Peyer's patch (tissue), 4 donors: ENCODE measurements at regions not wholly inside any gene's neighbourhood (a gene's known extent, or its start where the extent isn't known, plus 50 kb on each side); places are given as distances from the start of the nearest gene placed in this dataset.
A peak's percentile ranks its signal among the peaks of the same experiment; 100 is the strongest.

Source experiments
- DNase-seq, 3 donors: peaks; one replicate each; pipeline ENCODE4 v3.0.0-alpha.2; 2017 to 2019
- H3K27ac ChIP-seq, 4 donors: fragments of 200-600 bp; sonication (generic); one replicate each; pipeline ENCODE4 v1.5.1; 2016 to 2019
- H3K27me3 ChIP-seq, 2 donors: fragments of 200-600 bp; sonication (generic); one replicate each; pipeline ENCODE4 v1.5.1; 2019
- H3K36me3 ChIP-seq, 3 donors: fragments of 200-600 bp; sonication (generic); one replicate each; pipeline ENCODE4 v1.5.1; 2016 to 2019
- H3K4me1 ChIP-seq, 4 donors: fragments of 200-600 bp; sonication (generic); one replicate each; pipeline ENCODE4 v1.5.1; 2016 to 2019
- H3K4me3 ChIP-seq, 4 donors: fragments of 200-600 bp; sonication (generic); 1 replicate in 3 of 4; 2 replicates in 1 of 4; pipeline ENCODE4 v1.5.1; 2016 to 2019; ENCODE audit warnings: mild to moderate bottlenecking in 1 of 4
- H3K9me3 ChIP-seq, 4 donors: fragments of 200-600 bp; sonication (generic); one replicate each; pipeline ENCODE4 v1.5.1; 2016 to 2019; ENCODE audit warnings: mild to moderate bottlenecking in 1 of 4
- POLR2A ChIP-seq, 2 donors: fragments of 450-650 bp; IDR thresholded peaks; one replicate each; pipeline ENCODE4 v1.5.1; 2017; ENCODE audit warnings: antibody characterized with exemption in 2 of 2, mild to moderate bottlenecking in 2 of 2, moderate library complexity in 2 of 2
- TF ChIP-seq, protein P1 (sequence below), 6 experiments: fragments of 450-650 bp in 4 of 6; fragments of 200-600 bp in 2 of 6; sonication (generic) in 1 of 6; IDR thresholded peaks; one replicate each; pipeline ENCODE4 v1.5.1; 2017 to 2019; ENCODE audit warnings: antibody characterized with exemption in 6 of 6, mild to moderate bottlenecking in 3 of 6, moderate library complexity in 1 of 6

DNA sequence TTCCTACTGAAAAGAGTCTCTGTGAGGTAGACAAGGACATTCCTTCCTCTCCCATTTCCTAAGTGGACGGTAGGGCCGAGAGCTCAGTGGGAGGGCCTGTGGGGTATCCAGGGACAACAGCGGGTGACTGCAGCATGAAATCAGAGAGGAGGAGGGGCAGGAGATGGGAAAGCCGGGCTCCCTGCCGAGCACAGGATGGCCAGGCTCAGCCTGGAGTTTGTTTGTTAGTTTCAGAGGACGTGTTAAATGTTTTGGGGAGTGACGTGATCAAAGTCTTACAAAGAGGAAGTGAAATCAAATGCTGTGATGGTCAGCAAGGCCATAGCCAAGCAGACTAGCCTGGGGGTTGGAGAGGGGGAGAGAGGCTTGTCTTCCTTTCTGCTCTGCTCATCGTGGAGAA lies 152.7 kb downstream of the ADAMTS15 start:
- Histone ChIP-seq H3K4me1 (peaks cover 0 to 9% (median 0%) of the 10 kb centered on the region in 4 donors), H3K9me3 (no peaks in the 10 kb centered on the region), H3K27me3 (no peaks in the 10 kb centered on the region), H3K27ac (peak overlapping the region in 2 of 4 donors; percentile 34 to 55), H3K4me3 (no peak overlapping the region), H3K36me3 (no peaks in the 10 kb centered on the region)
- no peak for TF ChIP-seq POLR2A (IDR thresholded peaks at IDR 0.05)
- TF ChIP-seq, protein P1, sequence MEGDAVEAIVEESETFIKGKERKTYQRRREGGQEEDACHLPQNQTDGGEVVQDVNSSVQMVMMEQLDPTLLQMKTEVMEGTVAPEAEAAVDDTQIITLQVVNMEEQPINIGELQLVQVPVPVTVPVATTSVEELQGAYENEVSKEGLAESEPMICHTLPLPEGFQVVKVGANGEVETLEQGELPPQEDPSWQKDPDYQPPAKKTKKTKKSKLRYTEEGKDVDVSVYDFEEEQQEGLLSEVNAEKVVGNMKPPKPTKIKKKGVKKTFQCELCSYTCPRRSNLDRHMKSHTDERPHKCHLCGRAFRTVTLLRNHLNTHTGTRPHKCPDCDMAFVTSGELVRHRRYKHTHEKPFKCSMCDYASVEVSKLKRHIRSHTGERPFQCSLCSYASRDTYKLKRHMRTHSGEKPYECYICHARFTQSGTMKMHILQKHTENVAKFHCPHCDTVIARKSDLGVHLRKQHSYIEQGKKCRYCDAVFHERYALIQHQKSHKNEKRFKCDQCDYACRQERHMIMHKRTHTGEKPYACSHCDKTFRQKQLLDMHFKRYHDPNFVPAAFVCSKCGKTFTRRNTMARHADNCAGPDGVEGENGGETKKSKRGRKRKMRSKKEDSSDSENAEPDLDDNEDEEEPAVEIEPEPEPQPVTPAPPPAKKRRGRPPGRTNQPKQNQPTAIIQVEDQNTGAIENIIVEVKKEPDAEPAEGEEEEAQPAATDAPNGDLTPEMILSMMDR (IDR thresholded peaks at IDR 0.05), result no peak
- peak in 2 of 3 donors; percentile 17 to 79 for DNase-seq

DNA sequence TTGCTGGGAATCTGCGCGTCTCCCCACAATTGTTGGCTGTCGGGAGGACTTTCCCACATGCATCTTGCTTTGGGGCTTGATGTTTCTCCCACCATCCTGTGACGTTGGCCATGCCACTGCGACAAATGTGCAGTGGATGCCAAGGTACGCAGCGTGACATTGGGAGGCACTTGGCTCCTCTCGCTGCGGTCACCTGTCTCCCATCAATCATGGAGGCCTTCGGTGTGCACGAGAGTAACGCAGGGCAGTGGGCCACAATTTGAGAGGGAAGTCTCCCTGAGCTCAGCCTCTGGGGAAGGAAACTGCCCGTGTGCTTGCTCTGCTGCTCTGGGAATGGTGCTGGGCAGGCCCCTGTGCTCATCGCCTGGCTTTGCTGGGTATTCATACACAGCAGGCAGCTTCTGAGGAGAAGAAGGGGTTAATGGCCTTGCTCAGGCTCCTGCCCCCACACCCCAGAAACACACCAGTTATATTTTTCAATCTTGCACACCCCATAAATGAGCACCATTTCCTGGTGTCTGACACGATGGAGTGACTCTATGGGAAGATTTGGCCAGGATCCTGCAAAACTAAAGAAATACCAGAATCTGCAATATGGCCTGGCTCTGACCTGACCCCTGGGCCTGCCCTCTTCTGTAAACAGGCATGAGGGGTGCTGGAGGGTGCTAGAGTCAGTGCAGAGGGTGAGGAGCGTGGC lies 153.5 kb downstream of the ADAMTS15 start:
- Histone ChIP-seq H3K4me1 (peaks cover 0 to 9% (median 0%) of the 10 kb centered on the region in 4 donors), H3K27me3 (no peaks in the 10 kb centered on the region), H3K9me3 (no peaks in the 10 kb centered on the region), H3K27ac (peak overlapping the region in 2 of 4 donors; percentile 34 to 55), H3K4me3 (no peak overlapping the region), H3K36me3 (no peaks in the 10 kb centered on the region)
- TF ChIP-seq, protein P1 (IDR thresholded peaks at IDR 0.05), result no peak
- TF ChIP-seq POLR2A (IDR thresholded peaks at IDR 0.05), result no peak
- DNase-seq, result no peak

DNA sequence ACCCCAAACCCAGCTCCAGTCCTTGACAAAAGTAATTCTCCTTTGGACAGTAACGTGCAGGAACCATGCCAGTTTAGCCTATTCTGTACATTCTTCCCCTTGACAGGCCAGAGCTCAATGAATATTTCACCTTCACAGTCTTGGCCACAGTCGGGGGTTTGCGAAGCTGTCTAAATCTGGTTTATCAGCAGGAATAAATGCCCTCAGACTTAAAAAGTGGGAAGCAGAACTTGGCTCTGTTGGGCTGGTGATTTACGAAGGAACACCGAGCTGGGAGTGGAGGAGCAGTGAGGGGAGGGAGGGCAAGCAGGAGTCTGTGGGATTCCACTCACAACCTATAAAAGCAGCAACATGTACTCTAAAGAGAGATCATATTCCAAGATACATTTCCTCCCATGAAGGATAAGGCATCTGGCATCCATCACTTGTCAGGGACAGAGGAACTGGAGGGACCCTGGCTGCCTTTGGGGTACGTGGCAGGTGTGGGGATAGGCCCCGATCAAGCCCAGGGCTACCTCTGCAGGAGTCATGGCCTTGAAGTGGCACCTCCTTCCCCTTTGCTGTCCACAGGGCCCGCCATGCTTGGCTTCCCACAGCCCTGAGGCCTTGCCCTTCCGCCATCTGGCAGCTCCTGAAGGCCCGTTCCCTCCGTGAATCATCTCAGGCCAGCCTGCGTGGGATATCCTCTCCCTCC lies 154.3 kb downstream of the ADAMTS15 start:
- DNase-seq, result no peak
- H3K4me1 ChIP-seq, result peaks cover 0 to 9% (median 0%) of the 10 kb centered on the region in 4 donors
- peak overlapping the region in 1 of 4 donors; percentile 55 for H3K27ac ChIP-seq
- no peak overlapping the region for H3K4me3 ChIP-seq
- H3K36me3 ChIP-seq, result no peaks in the 10 kb centered on the region
- H3K27me3 ChIP-seq, result no peaks in the 10 kb centered on the region
- TF ChIP-seq, protein P1 (IDR thresholded peaks at IDR 0.05), result no peak
- no peak for TF ChIP-seq POLR2A (IDR thresholded peaks at IDR 0.05)
- H3K9me3 ChIP-seq, result no peaks in the 10 kb centered on the region

DNA sequence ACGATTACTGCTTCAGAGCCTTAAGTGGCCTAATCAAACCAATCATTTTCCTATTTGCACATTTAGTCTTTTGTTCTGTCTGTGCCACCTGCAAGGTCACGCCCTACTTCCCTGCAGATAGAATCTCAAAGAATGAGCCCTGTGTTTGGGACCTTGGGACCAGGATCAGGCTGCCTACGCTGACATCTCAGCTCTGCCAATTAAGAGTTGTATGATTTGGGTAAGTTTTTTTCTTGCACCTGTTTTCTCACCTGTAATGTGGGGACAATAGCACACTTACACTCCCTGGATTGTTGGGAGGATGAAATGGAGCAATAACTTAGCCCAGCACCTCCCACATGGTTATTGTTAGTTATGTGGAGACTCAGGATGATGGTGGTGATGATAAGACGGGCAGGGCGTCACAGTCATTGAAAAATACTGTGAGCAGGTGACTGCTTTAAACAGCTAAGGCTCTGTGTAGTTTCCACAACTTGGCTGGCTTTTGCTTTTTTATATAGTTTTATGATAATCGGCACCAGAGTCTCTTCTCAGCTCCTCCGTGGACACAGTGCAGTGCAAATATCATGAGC lies 155.0 kb downstream of the ADAMTS15 start:
- no peak for DNase-seq

DNA sequence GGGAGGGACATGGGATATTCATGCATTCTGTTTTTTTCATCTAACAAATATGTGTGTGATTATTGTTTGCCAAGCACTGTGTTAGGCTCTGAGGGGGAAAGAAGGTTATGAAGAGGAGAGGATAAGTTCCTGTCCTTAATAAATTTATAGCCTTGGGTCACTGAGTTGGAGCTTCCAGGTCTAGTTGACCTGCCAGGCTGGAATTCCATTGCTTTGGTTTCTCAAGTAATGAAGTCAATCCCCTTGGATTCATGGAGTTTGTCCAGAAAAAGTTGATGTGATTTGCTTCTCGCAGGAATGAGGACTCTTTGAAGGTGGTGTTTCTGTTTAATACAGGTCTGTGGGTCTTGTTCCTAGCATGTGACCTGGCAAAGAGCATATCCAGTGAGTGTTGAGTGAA lies 156.2 kb downstream of the ADAMTS15 start:
- no peak for DNase-seq
- H3K27me3 ChIP-seq, result no peaks in the 10 kb centered on the region
- TF ChIP-seq, protein P1 (IDR thresholded peaks at IDR 0.05), result no peak
- no peak for TF ChIP-seq POLR2A (IDR thresholded peaks at IDR 0.05)
- H3K27ac ChIP-seq, result no peak overlapping the region
- H3K4me1 ChIP-seq, result peaks cover 0 to 9% (median 0%) of the 10 kb centered on the region in 4 donors
- no peaks in the 10 kb centered on the region for H3K36me3 ChIP-seq
- no peaks in the 10 kb centered on the region for H3K9me3 ChIP-seq
- no peak overlapping the region for H3K4me3 ChIP-seq

More for the DNA sequence above, 155.0 kb downstream of the ADAMTS15 start:
- no peaks in the 10 kb centered on the region for H3K9me3 ChIP-seq
- H3K4me3 ChIP-seq, result no peak overlapping the region
- H3K27me3 ChIP-seq, result no peaks in the 10 kb centered on the region
- TF ChIP-seq, protein P1 (IDR thresholded peaks at IDR 0.05), result no peak
- no peak for TF ChIP-seq POLR2A (IDR thresholded peaks at IDR 0.05)
- no peaks in the 10 kb centered on the region for H3K36me3 ChIP-seq
- no peak overlapping the region for H3K27ac ChIP-seq
- peaks cover 0 to 9% (median 0%) of the 10 kb centered on the region in 4 donors for H3K4me1 ChIP-seq
